ENCODE measurements at regions not wholly inside any gene's neighbourhood (a gene's known extent, or its start where the extent isn't known, plus 50 kb on each side); places are given as distances from the start of the nearest gene placed in this dataset.

DNA sequence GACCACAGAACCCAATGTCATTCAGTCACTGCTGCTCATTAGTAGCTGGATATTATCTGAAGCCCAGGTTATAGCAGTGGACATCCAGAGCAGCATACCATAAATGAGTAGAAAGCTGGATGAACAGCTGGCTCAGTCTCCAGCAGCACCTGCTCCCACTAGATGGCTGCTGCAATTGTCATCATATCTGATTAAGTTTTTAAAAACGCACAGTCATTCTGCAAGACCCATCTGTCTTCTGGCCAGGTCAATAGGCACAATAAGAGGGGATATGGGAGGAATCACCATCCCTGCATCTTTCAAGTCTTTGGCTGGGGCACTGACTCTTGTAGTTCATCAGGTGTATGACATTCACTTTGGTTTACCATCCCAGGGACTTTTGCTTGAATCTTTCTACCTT lies 55.1 kb upstream of the XDH start:
- DNase-seq, result peak; percentile 0

- no peak for DNase-seq
Observed at GRCh38 chr2:31467426-31467825, 52.9 kb upstream of the XDH start.

Data from SHP77 (cell line).